Liver (tissue), 3 donors: ENCODE measurements at regions not wholly inside any gene's neighbourhood (a gene's known extent, or its start where the extent isn't known, plus 50 kb on each side); places are given as distances from the start of the nearest gene placed in this dataset.

Experiments
- CTCF ChIP-seq: fragments of 150-350 bp; IDR thresholded peaks from 2 replicates; pipeline ENCODE4 v1.5.1; 2017; ENCODE audit warnings: improper control_type of control experiment, low read depth, low read length; ENCODE audit not compliant: missing input control
- EGR1 ChIP-seq, 2 donors: IDR thresholded peaks; 2 replicates each; pipeline ENCODE4 v1.6.1; 2016 to 2018; ENCODE audit warnings: antibody characterized with exemption in 2 of 2, low read depth in 2 of 2
- GABPA ChIP-seq, 2 donors: IDR thresholded peaks in 1 of 2; conservative IDR thresholded peaks in 1 of 2; 2 replicates each; pipeline ENCODE4 v1.6.1; 2016; ENCODE audit warnings: antibody characterized with exemption in 2 of 2, mild to moderate bottlenecking in 1 of 2, moderate library complexity in 1 of 2
- HNF4A ChIP-seq, 2 donors: conservative IDR thresholded peaks; 2 replicates each; pipeline ENCODE4 v1.6.1; 2016; ENCODE audit warnings: antibody characterized with exemption in 2 of 2, mild to moderate bottlenecking in 2 of 2
- JUND ChIP-seq, 2 donors: IDR thresholded peaks; 2 replicates each; pipeline ENCODE4 v1.6.1; 2016; ENCODE audit warnings: antibody characterized with exemption in 2 of 2
- RAD21 ChIP-seq, 2 donors: IDR thresholded peaks; 2 replicates each; pipeline ENCODE4 v1.6.1; 2016; ENCODE audit warnings: antibody characterized with exemption in 2 of 2, mild to moderate bottlenecking in 2 of 2
- RXRA ChIP-seq, 2 donors: IDR thresholded peaks; 2 replicates each; pipeline ENCODE4 v1.6.1; 2017 to 2018; ENCODE audit warnings: antibody characterized with exemption in 2 of 2, mild to moderate bottlenecking in 1 of 2
- SP1 ChIP-seq: IDR thresholded peaks from 2 replicates; pipeline ENCODE4 v1.6.1; 2018; ENCODE audit warnings: antibody characterized with exemption, mild to moderate bottlenecking
- TAF1 ChIP-seq: conservative IDR thresholded peaks from 2 replicates; pipeline ENCODE4 v1.6.1; 2016; ENCODE audit warnings: antibody characterized with exemption, mild to moderate bottlenecking
- YY1 ChIP-seq: IDR thresholded peaks from 2 replicates; pipeline ENCODE4 v1.6.1; 2016; ENCODE audit warnings: antibody characterized with exemption, mild to moderate bottlenecking
- TF ChIP-seq, protein P1 (sequence below): IDR thresholded peaks from 2 replicates; pipeline ENCODE4 v1.6.1; 2016; ENCODE audit warnings: antibody characterized with exemption
- TF ChIP-seq, protein P2 (sequence below): IDR thresholded peaks from 2 replicates; pipeline ENCODE4 v1.6.1; 2016; ENCODE audit warnings: antibody characterized with exemption
- TF ChIP-seq, protein P3 (sequence below): IDR thresholded peaks from 2 replicates; pipeline ENCODE4 v1.6.1; 2016; ENCODE audit warnings: antibody characterized with exemption, mild to moderate bottlenecking
- TF ChIP-seq, protein P4 (sequence below): IDR thresholded peaks from 2 replicates; pipeline ENCODE4 v1.6.1; 2016; ENCODE audit warnings: antibody characterized with exemption
- donor health status: healthy.
- donor health status: healthy.

DNA sequence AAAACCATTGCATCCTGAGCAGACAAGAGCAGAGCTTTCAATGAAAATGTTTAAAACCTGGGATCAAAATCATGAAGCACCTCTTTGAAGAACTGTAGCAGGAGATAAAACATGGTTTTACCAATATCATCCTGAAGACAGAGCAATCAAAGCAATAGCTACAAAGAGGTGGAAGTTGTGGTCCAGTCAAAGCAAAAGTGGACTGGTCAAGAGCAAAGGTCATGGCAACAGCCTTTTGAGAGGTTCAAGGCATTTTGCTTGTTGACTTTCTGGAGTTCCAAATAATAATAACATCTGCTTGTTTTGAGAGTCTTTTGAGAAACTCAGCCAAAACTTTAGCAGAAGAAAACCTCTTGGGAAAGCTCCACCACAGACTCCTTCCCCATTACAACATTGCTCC lies 893.9 kb upstream of the POT1 start:
- TF ChIP-seq CTCF = no peak
- no peak for TF ChIP-seq JUND (IDR thresholded peaks at IDR 0.05)
- TF ChIP-seq, protein P1, sequence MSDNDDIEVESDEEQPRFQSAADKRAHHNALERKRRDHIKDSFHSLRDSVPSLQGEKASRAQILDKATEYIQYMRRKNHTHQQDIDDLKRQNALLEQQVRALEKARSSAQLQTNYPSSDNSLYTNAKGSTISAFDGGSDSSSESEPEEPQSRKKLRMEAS = no peak
- TF ChIP-seq RXRA (IDR thresholded peaks at IDR 0.05) = no peak
- TF ChIP-seq, protein P2, sequence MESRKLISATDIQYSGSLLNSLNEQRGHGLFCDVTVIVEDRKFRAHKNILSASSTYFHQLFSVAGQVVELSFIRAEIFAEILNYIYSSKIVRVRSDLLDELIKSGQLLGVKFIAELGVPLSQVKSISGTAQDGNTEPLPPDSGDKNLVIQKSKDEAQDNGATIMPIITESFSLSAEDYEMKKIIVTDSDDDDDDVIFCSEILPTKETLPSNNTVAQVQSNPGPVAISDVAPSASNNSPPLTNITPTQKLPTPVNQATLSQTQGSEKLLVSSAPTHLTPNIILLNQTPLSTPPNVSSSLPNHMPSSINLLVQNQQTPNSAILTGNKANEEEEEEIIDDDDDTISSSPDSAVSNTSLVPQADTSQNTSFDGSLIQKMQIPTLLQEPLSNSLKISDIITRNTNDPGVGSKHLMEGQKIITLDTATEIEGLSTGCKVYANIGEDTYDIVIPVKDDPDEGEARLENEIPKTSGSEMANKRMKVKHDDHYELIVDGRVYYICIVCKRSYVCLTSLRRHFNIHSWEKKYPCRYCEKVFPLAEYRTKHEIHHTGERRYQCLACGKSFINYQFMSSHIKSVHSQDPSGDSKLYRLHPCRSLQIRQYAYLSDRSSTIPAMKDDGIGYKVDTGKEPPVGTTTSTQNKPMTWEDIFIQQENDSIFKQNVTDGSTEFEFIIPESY = no peak
- TF ChIP-seq YY1 = no peak
- no peak for TF ChIP-seq RAD21 (IDR thresholded peaks at IDR 0.05)
- no peak for TF ChIP-seq SP1
- TF ChIP-seq, protein P3, sequence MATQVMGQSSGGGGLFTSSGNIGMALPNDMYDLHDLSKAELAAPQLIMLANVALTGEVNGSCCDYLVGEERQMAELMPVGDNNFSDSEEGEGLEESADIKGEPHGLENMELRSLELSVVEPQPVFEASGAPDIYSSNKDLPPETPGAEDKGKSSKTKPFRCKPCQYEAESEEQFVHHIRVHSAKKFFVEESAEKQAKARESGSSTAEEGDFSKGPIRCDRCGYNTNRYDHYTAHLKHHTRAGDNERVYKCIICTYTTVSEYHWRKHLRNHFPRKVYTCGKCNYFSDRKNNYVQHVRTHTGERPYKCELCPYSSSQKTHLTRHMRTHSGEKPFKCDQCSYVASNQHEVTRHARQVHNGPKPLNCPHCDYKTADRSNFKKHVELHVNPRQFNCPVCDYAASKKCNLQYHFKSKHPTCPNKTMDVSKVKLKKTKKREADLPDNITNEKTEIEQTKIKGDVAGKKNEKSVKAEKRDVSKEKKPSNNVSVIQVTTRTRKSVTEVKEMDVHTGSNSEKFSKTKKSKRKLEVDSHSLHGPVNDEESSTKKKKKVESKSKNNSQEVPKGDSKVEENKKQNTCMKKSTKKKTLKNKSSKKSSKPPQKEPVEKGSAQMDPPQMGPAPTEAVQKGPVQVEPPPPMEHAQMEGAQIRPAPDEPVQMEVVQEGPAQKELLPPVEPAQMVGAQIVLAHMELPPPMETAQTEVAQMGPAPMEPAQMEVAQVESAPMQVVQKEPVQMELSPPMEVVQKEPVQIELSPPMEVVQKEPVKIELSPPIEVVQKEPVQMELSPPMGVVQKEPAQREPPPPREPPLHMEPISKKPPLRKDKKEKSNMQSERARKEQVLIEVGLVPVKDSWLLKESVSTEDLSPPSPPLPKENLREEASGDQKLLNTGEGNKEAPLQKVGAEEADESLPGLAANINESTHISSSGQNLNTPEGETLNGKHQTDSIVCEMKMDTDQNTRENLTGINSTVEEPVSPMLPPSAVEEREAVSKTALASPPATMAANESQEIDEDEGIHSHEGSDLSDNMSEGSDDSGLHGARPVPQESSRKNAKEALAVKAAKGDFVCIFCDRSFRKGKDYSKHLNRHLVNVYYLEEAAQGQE = no peak
- no peak for TF ChIP-seq GABPA (IDR thresholded peaks at IDR 0.05 in 1 of 2, conservative IDR thresholded peaks at IDR 0.05 in 1 of 2)
- TF ChIP-seq TAF1 = no peak
- TF ChIP-seq HNF4A (conservative IDR thresholded peaks at IDR 0.05) = no peak
- no peak for TF ChIP-seq EGR1 (IDR thresholded peaks at IDR 0.05; ENCODE audit: low read depth in 2 of 2)
- TF ChIP-seq, protein P4, sequence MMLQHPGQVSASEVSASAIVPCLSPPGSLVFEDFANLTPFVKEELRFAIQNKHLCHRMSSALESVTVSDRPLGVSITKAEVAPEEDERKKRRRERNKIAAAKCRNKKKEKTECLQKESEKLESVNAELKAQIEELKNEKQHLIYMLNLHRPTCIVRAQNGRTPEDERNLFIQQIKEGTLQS = no peak
